H9 (cell line): ENCODE measurements at regions not wholly inside any gene's neighbourhood (a gene's known extent, or its start where the extent isn't known, plus 50 kb on each side); places are given as distances from the start of the nearest gene placed in this dataset.

Source experiments
- DNase-seq: peaks from one replicate; pipeline ENCODE4 v3.0.0-alpha.2; 2017
- H2AFZ ChIP-seq: one replicate; pipeline ENCODE4 v1.6.1; 2013; ENCODE audit warnings: mild to moderate bottlenecking, low read length, control low read depth, moderate library complexity
- H2AK5ac ChIP-seq: 2 replicates; pipeline ENCODE4 v1.6.1; 2013; ENCODE audit warnings: low read length, control low read depth, mixed read lengths; ENCODE audit not compliant: insufficient read length
- H2BK120ac ChIP-seq: one replicate; pipeline ENCODE4 v1.6.1; 2013; ENCODE audit warnings: low read depth, mild to moderate bottlenecking, low read length, control low read depth, inconsistent platforms; ENCODE audit not compliant: poor library complexity, severe bottlenecking
- H2BK12ac ChIP-seq: 2 replicates; pipeline ENCODE4 v1.6.1; 2013; ENCODE audit warnings: low read length, control low read depth, mixed read lengths, low read depth; ENCODE audit not compliant: insufficient read length
- H2BK15ac ChIP-seq: 2 replicates; pipeline ENCODE4 v1.6.1; 2013; ENCODE audit warnings: low read depth, low read length, control low read depth
- H2BK20ac ChIP-seq: one replicate; pipeline ENCODE4 v1.6.1; 2013; ENCODE audit warnings: low read depth, mild to moderate bottlenecking, low read length, control low read depth, inconsistent platforms; ENCODE audit not compliant: poor library complexity, severe bottlenecking
- H2BK5ac ChIP-seq: 2 replicates; pipeline ENCODE4 v1.6.1; 2013; ENCODE audit warnings: low read length, control low read depth, mixed read lengths; ENCODE audit not compliant: insufficient read length
- H3K14ac ChIP-seq: 2 replicates; pipeline ENCODE4 v1.6.1; 2013; ENCODE audit warnings: low read length, control low read depth; ENCODE audit not compliant: insufficient read depth
- H3K18ac ChIP-seq: 2 replicates; pipeline ENCODE4 v1.6.1; 2013; ENCODE audit warnings: low read depth, mild to moderate bottlenecking, mixed read lengths, low read length, control low read depth; ENCODE audit not compliant: insufficient read length
- H3K23ac ChIP-seq: 2 replicates; pipeline ENCODE4 v1.6.1; 2013; ENCODE audit warnings: low read length, control low read depth, mixed read lengths, low read depth; ENCODE audit not compliant: insufficient read length
- H3K23me2 ChIP-seq: 2 replicates; pipeline ENCODE4 v1.6.1; 2013; ENCODE audit warnings: low read depth, mild to moderate bottlenecking, mixed read lengths, low read length, control low read depth; ENCODE audit not compliant: insufficient read length, poor library complexity, severe bottlenecking
- H3K27ac ChIP-seq: 2 replicates; pipeline ENCODE4 v1.5.1; 2013; ENCODE audit warnings: low read length, control low read depth, mixed read lengths, low read depth; ENCODE audit not compliant: insufficient read length
- H3K27me3 ChIP-seq: 2 replicates; pipeline ENCODE4 v1.6.1; 2013; ENCODE audit warnings: low read length, control low read depth, inconsistent platforms; ENCODE audit not compliant: insufficient read depth
- H3K4ac ChIP-seq: 2 replicates; pipeline ENCODE4 v1.6.1; 2013; ENCODE audit warnings: low read depth, mild to moderate bottlenecking, control low read depth, inconsistent platforms, low read length, moderate library complexity
- H3K4me1 ChIP-seq: 2 replicates; pipeline ENCODE4 v1.6.1; 2013; ENCODE audit warnings: low read length, control low read depth, inconsistent platforms; ENCODE audit not compliant: insufficient read depth
- H3K4me2 ChIP-seq: 2 replicates; pipeline ENCODE4 v1.6.1; 2013; ENCODE audit warnings: low read length, control low read depth, mixed read lengths; ENCODE audit not compliant: insufficient read length, insufficient read depth
- H3K56ac ChIP-seq: 2 replicates; pipeline ENCODE4 v1.6.1; 2013; ENCODE audit warnings: low read depth, mild to moderate bottlenecking, mixed read lengths, low read length, control low read depth; ENCODE audit not compliant: insufficient read length
- H3K79me1 ChIP-seq: 2 replicates; pipeline ENCODE4 v1.6.1; 2013; ENCODE audit warnings: low read depth, mild to moderate bottlenecking, moderate library complexity, low read length, control low read depth, inconsistent platforms; ENCODE audit not compliant: insufficient read depth, poor library complexity, severe bottlenecking
- H3K79me2 ChIP-seq: 2 replicates; pipeline ENCODE4 v1.6.1; 2013; ENCODE audit warnings: low read length, control low read depth, inconsistent platforms; ENCODE audit not compliant: insufficient read depth
- H3K9ac ChIP-seq: 2 replicates; pipeline ENCODE4 v1.6.1; 2013; ENCODE audit warnings: low read length, control low read depth, mixed read lengths; ENCODE audit not compliant: insufficient read length; ENCODE audit errors: extremely low read depth
- H3K9me3 ChIP-seq: one replicate; pipeline ENCODE4 v1.6.1; 2013; ENCODE audit warnings: low read depth, low read length, inconsistent platforms; ENCODE audit not compliant: control insufficient read depth
- H3T11ph ChIP-seq: one replicate; pipeline ENCODE4 v1.6.1; 2013; ENCODE audit warnings: mild to moderate bottlenecking, low read length, control low read depth, inconsistent platforms
- H4K20me1 ChIP-seq: one replicate; pipeline ENCODE4 v1.6.1; 2013; ENCODE audit not compliant: control insufficient read depth, insufficient read length, insufficient read depth
- H4K5ac ChIP-seq: 2 replicates; pipeline ENCODE4 v1.6.1; 2013; ENCODE audit warnings: low read depth, mild to moderate bottlenecking, mixed read lengths, low read length, control low read depth; ENCODE audit not compliant: insufficient read length
- H4K8ac ChIP-seq: replicated peaks from 2 replicates; pipeline ENCODE4 v1.6.1; 2013; ENCODE audit warnings: low read length, control low read depth, mixed read lengths, low read depth; ENCODE audit not compliant: insufficient read length
- H4K91ac ChIP-seq: 2 replicates; pipeline ENCODE4 v1.6.1; 2013; ENCODE audit warnings: low read depth, mild to moderate bottlenecking, moderate library complexity, mixed read lengths, low read length, control low read depth; ENCODE audit not compliant: insufficient read length
- H3K27ac Mint-ChIP-seq, 3 experiments: 2 replicates in 2 of 3; 3 replicates in 1 of 3; pipeline ENCODE4 v1.8.0; 2020 to 2021; ENCODE audit warnings: mixed read lengths in 3 of 3, mild to moderate bottlenecking in 1 of 3, moderate library complexity in 1 of 3
- H3K27me3 Mint-ChIP-seq: 2 replicates; pipeline ENCODE4 v1.8.0; 2021; ENCODE audit warnings: low read depth, mild to moderate bottlenecking, moderate library complexity, mixed read lengths
- H3K36me3 Mint-ChIP-seq, 3 experiments: 2 replicates in 2 of 3; 3 replicates in 1 of 3; pipeline ENCODE4 v1.8.0; 2020 to 2021; ENCODE audit warnings: low read depth in 3 of 3, mixed read lengths in 3 of 3; ENCODE audit not compliant: insufficient read depth in 1 of 3
- H3K4me1 Mint-ChIP-seq, 2 experiments: 2 replicates each; pipeline ENCODE4 v1.8.0; 2020; ENCODE audit warnings: mixed read lengths in 2 of 2
- H3K4me3 Mint-ChIP-seq, 2 experiments: 2 replicates in 1 of 2; 3 replicates in 1 of 2; pipeline ENCODE4 v1.8.0; 2020 to 2021; ENCODE audit warnings: mild to moderate bottlenecking in 2 of 2, mixed read lengths in 2 of 2, moderate library complexity in 1 of 2
- H3K9me3 Mint-ChIP-seq, 2 experiments: 2 replicates in 1 of 2; 3 replicates in 1 of 2; pipeline ENCODE4 v1.8.0; 2020; ENCODE audit warnings: mild to moderate bottlenecking in 2 of 2, mixed read lengths in 2 of 2, moderate library complexity in 1 of 2
- WGBS: extraction: QIAGEN DNeasy Blood & Tissue Kit; methylation state at CpG from one replicate; pipeline ENCODE4 v1.1.7; 2013; ENCODE audit warnings: missing lambda C conversion rate, low lambda C conversion rate, mixed read lengths; ENCODE audit not compliant: insufficient read length; ENCODE audit errors: extremely low coverage; 5-methylcytosine and 5-hydroxymethylcytosine counted together
- TF ChIP-seq, protein P1 (sequence below): fragments of 200-600 bp; sonication (generic); conservative IDR thresholded peaks from 3 replicates; pipeline ENCODE4 v1.8.0; 2021; ENCODE audit warnings: antibody characterized with exemption, mild to moderate bottlenecking

GRCh38 chr11:101363706-101364275 lies 220.0 kb downstream of the TRPC6 start:
- peaks cover under 1 to 8% (median 3%) of the 10 kb centered on the region in 3 experiments; a peak in 5 of 7 replicates for H3K36me3 Mint-ChIP-seq
- H2BK5ac ChIP-seq, result no peak overlapping the region
- no peak overlapping the region for H3T11ph ChIP-seq
- no peaks in the 10 kb centered on the region for H3K9me3 ChIP-seq
- H4K20me1 ChIP-seq, result no peaks in the 10 kb centered on the region
- no peak overlapping the region for H2AK5ac ChIP-seq
- H2BK15ac ChIP-seq, result no peak overlapping the region
- H2AFZ ChIP-seq, result no peak overlapping the region
- H3K4me3 Mint-ChIP-seq, result no peak overlapping the region
- no peak overlapping the region for H4K91ac ChIP-seq
- no peak overlapping the region for H4K8ac ChIP-seq
- WGBS, result no CpG with 5 or more reads among the region's 1 CpG
- no peak overlapping the region for H3K4me2 ChIP-seq
- H3K56ac ChIP-seq, result no peak overlapping the region
- H3K27ac Mint-ChIP-seq, result no peak overlapping the region
- H2BK120ac ChIP-seq, result no peak overlapping the region
- no peak overlapping the region for H3K27ac ChIP-seq
- no peak overlapping the region for H2BK20ac ChIP-seq
- H3K4me1 Mint-ChIP-seq, result no peaks in the 10 kb centered on the region
- H3K79me2 ChIP-seq, result no peaks in the 10 kb centered on the region
- no peak overlapping the region for H3K23ac ChIP-seq
- H3K9ac ChIP-seq, result no peak overlapping the region
- no peak overlapping the region for H4K5ac ChIP-seq
- no peaks in the 10 kb centered on the region for H3K4me1 ChIP-seq
- H3K27me3 ChIP-seq, result no peaks in the 10 kb centered on the region
- TF ChIP-seq, protein P1, sequence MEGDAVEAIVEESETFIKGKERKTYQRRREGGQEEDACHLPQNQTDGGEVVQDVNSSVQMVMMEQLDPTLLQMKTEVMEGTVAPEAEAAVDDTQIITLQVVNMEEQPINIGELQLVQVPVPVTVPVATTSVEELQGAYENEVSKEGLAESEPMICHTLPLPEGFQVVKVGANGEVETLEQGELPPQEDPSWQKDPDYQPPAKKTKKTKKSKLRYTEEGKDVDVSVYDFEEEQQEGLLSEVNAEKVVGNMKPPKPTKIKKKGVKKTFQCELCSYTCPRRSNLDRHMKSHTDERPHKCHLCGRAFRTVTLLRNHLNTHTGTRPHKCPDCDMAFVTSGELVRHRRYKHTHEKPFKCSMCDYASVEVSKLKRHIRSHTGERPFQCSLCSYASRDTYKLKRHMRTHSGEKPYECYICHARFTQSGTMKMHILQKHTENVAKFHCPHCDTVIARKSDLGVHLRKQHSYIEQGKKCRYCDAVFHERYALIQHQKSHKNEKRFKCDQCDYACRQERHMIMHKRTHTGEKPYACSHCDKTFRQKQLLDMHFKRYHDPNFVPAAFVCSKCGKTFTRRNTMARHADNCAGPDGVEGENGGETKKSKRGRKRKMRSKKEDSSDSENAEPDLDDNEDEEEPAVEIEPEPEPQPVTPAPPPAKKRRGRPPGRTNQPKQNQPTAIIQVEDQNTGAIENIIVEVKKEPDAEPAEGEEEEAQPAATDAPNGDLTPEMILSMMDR, result no peak
- H3K9me3 Mint-ChIP-seq, result peaks cover 15 to 24% of the 10 kb centered on the region in 2 experiments
- no peak overlapping the region for H3K14ac ChIP-seq
- H3K79me1 ChIP-seq, result no peaks in the 10 kb centered on the region
- no peaks in the 10 kb centered on the region for H3K23me2 ChIP-seq
- H2BK12ac ChIP-seq, result no peak overlapping the region
- DNase-seq, result no peak
- H3K18ac ChIP-seq, result no peak overlapping the region
- H3K4ac ChIP-seq, result no peak overlapping the region
- no peaks in the 10 kb centered on the region; the same call in 1 of the 2 replicates for H3K27me3 Mint-ChIP-seq
